CD4-positive, alpha-beta T cell (primary cell): ENCODE measurements at regions not wholly inside any gene's neighbourhood (a gene's known extent, or its start where the extent isn't known, plus 50 kb on each side); places are given as distances from the start of the nearest gene placed in this dataset.

Source experiments
- ATAC-seq: fragments of 200-7000 bp; cut with Tn5 transposase; one replicate; pipeline ENCODE4 v1.10.0; 2022; ENCODE audit warnings: mild to moderate bottlenecking; ENCODE audit not compliant: poor library complexity
- CTCF ChIA-PET: fragments of 350-600 bp; sonication (Branson Sonifier 250); formaldehyde crosslinking; loops from one replicate; lab custom pipeline; 2021; ENCODE audit warnings: antibody characterized with exemption, inconsistent platforms; lab: Charles Lee
- POLR2A ChIA-PET: fragments of 350-600 bp; sonication (Branson Sonifier 250); formaldehyde crosslinking; loops from one replicate; lab custom pipeline; 2021; ENCODE audit warnings: antibody characterized with exemption, inconsistent platforms; lab: Charles Lee
- DNase-seq, 14 experiments: peaks; one replicate each; pipeline ENCODE4 v3.0.0-alpha.2; 2013 to 2020; ENCODE audit warnings: mixed read lengths in 2 of 14
- H3K27ac ChIP-seq, 2 donors: one replicate each; pipeline versions ENCODE4 v1.5.1 to v1.7.0; 2013; ENCODE audit warnings: low read length in 2 of 2, low read depth in 1 of 2, mild to moderate bottlenecking in 1 of 2
- H3K27me3 ChIP-seq, 2 experiments: 1 replicate in 1 of 2; 2 replicates in 1 of 2; pipeline versions ENCODE4 v1.6.1 to v1.7.0; 2013; ENCODE audit warnings: low read length in 2 of 2, control low read depth in 1 of 2, mild to moderate bottlenecking in 1 of 2, moderate library complexity in 1 of 2; ENCODE audit not compliant: insufficient read depth in 2 of 2, control insufficient read depth in 1 of 2
- H3K36me3 ChIP-seq: one replicate; pipeline ENCODE4 v1.6.1; 2013; ENCODE audit warnings: low read length, control low read depth; ENCODE audit not compliant: insufficient read depth
- H3K4me1 ChIP-seq: one replicate; pipeline ENCODE4 v1.6.1; 2013; ENCODE audit warnings: low read length, control low read depth; ENCODE audit not compliant: insufficient read depth
- H3K4me3 ChIP-seq: one replicate; pipeline ENCODE4 v1.5.1; 2013; ENCODE audit warnings: mild to moderate bottlenecking, low read length, moderate library complexity
- H3K9me3 ChIP-seq, 2 experiments: 1 replicate in 1 of 2; 2 replicates in 1 of 2; pipeline versions ENCODE4 v1.6.1 to v1.7.0; 2013; ENCODE audit warnings: low read length in 2 of 2, mild to moderate bottlenecking in 2 of 2, control low read depth in 1 of 2, moderate library complexity in 1 of 2; ENCODE audit not compliant: control insufficient read depth in 1 of 2, insufficient read depth in 1 of 2
- H3K27ac Mint-ChIP-seq: one replicate; pipeline ENCODE4 v1.8.0; 2020; ENCODE audit warnings: mixed read lengths
- H3K27me3 Mint-ChIP-seq: one replicate; pipeline ENCODE4 v1.8.0; 2021; ENCODE audit warnings: mixed read lengths
- H3K36me3 Mint-ChIP-seq: one replicate; pipeline ENCODE4 v1.8.0; 2021; ENCODE audit warnings: low read depth, mixed read lengths
- H3K4me1 Mint-ChIP-seq: one replicate; pipeline ENCODE4 v1.8.0; 2021; ENCODE audit warnings: low read depth, mixed read lengths
- H3K4me3 Mint-ChIP-seq: one replicate; pipeline ENCODE4 v1.8.0; 2020; ENCODE audit warnings: mild to moderate bottlenecking, mixed read lengths
- H3K9me3 Mint-ChIP-seq: one replicate; pipeline ENCODE4 v1.8.0; 2020; ENCODE audit warnings: mixed read lengths
- intact Hi-C, 2 experiments: fragments of 100-400 bp; cut with DNase I in 1 of 2; cut with micrococcal nuclease in 1 of 2; formaldehyde crosslinking; loops; one replicate each; pipeline versions ENCODE4 v1.15.1 to v1.9.0; 2023 to 2025; cut with DNase I, micrococcal nuclease
- TF ChIP-seq, protein P1 (sequence below): fragments of 200-600 bp; IDR thresholded peaks from one replicate; pipeline ENCODE4 v1.8.0; 2022; ENCODE audit warnings: antibody characterized with exemption, mild to moderate bottlenecking

DNA sequence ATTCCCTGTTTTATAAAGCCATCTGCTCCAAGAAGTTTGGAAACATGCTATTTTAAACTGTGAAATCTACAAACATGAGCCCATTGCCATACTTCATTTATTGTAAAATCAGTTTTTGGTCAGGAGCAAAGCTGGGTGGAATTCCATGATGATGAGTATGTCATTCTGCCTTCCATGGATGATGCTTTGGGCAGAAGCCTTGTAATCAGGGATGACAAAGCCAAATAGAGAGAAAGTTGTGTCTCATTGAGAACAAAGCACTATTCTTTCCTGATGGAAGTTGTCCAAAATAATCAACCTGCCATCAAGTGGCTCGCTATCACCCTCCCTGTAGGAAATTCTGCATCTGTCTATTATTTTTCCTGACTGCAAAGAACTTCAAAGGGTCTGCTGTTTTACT, 313.0 kb upstream of the DEFB112 start:
- H3K27ac ChIP-seq: no peak overlapping the region
- no peak overlapping the region for H3K4me3 ChIP-seq
- H3K36me3 ChIP-seq: no peaks in the 10 kb centered on the region
- Mint-ChIP-seq H3K27ac (no peak overlapping the region), H3K36me3 (no peaks in the 10 kb centered on the region), H3K9me3 (peaks cover 7% of the 10 kb centered on the region), H3K4me1 (no peaks in the 10 kb centered on the region), H3K4me3 (no peak overlapping the region), H3K27me3 (no peaks in the 10 kb centered on the region)
- ChIA-PET POLR2A (no interaction called here), CTCF (no interaction called here)
- no peaks in the 10 kb centered on the region for H3K27me3 ChIP-seq
- no peaks in the 10 kb centered on the region for H3K4me1 ChIP-seq
- H3K9me3 ChIP-seq: peaks cover 0 to 3% of the 10 kb centered on the region in 2 experiments
- intact Hi-C loops: no loop called here
- DNase-seq (no peak), ATAC-seq (no peak)
- TF ChIP-seq, protein P1, sequence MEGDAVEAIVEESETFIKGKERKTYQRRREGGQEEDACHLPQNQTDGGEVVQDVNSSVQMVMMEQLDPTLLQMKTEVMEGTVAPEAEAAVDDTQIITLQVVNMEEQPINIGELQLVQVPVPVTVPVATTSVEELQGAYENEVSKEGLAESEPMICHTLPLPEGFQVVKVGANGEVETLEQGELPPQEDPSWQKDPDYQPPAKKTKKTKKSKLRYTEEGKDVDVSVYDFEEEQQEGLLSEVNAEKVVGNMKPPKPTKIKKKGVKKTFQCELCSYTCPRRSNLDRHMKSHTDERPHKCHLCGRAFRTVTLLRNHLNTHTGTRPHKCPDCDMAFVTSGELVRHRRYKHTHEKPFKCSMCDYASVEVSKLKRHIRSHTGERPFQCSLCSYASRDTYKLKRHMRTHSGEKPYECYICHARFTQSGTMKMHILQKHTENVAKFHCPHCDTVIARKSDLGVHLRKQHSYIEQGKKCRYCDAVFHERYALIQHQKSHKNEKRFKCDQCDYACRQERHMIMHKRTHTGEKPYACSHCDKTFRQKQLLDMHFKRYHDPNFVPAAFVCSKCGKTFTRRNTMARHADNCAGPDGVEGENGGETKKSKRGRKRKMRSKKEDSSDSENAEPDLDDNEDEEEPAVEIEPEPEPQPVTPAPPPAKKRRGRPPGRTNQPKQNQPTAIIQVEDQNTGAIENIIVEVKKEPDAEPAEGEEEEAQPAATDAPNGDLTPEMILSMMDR: no peak

DNA sequence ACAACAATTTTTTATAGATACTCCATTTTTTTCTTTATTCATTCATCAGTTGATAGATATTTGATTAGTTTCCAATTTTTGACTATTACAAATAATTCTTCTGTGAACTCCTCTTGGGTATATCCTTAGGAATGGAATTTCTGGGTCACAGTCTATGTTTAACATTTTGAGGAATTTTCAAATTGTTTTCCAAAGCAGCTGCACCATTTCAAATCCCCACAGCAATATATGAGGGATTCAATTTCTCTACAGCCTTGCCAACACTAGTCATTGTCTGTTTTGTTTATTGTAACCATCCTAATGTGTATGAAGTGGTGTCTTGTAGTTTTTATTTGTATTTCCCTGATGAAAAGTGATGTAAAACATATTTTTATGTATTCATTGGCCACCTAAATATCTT, 320.3 kb upstream of the DEFB112 start:
- intact Hi-C loops: no loop called here
- Histone ChIP-seq H3K36me3 (no peaks in the 10 kb centered on the region), H3K4me3 (no peak overlapping the region), H3K4me1 (no peaks in the 10 kb centered on the region), H3K27me3 (no peaks in the 10 kb centered on the region), H3K9me3 (peaks cover 0 to under 1% of the 10 kb centered on the region in 2 experiments), H3K27ac (no peak overlapping the region)
- DNase-seq: no peak
- Mint-ChIP-seq H3K4me1 (no peaks in the 10 kb centered on the region), H3K27me3 (no peaks in the 10 kb centered on the region), H3K36me3 (no peaks in the 10 kb centered on the region), H3K4me3 (no peak overlapping the region), H3K9me3 (peaks cover 3% of the 10 kb centered on the region), H3K27ac (no peak overlapping the region)
- TF ChIP-seq, protein P1: no peak
- ATAC-seq: no peak
- ChIA-PET CTCF (no interaction called here), POLR2A (no interaction called here)

DNA sequence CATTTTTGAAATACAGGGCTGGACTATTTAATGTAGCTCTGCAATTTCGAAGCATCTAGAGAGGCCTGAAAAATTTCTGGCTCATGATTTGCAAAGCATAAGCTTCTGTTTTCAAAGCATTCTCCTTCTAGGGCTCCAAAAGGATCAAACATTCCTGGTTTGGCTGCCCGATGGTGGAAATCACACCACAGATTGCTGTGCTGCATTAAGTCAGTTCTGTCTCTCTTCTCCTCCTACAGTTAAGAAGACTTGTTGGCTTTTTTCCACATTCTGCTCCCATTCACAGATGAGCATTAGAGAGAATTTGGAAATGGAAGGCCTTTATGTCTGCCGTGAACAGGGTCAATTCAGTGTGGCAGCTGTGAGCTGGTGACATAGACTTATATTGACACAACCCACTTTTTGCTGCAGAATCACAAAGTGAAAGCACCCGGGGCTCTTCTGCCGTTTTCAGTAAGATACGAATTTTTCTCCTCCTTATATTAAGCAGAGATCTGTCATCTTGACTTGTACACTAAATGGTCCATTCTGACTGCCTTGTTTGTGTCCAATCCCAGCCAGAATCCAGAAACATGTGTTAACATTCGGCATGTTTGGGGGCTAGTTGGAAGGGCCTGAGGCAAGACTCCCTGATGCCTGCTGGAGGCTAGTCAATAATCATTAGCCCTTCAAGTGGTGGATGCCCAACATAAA, 330.8 kb upstream of the DEFB112 start:
- TF ChIP-seq, protein P1: no peak
- intact Hi-C loops: no loop called here

More for the DNA sequence above, 330.8 kb upstream of the DEFB112 start:
- Mint-ChIP-seq H3K9me3 (peaks cover 4% of the 10 kb centered on the region), H3K27me3 (no peaks in the 10 kb centered on the region), H3K27ac (no peak overlapping the region), H3K4me1 (no peaks in the 10 kb centered on the region), H3K4me3 (no peak overlapping the region), H3K36me3 (no peaks in the 10 kb centered on the region)
- no peak for DNase-seq
- Histone ChIP-seq H3K36me3 (no peaks in the 10 kb centered on the region), H3K9me3 (peaks cover 0 to 4% of the 10 kb centered on the region in 2 experiments), H3K4me1 (no peaks in the 10 kb centered on the region), H3K4me3 (no peak overlapping the region), H3K27me3 (no peaks in the 10 kb centered on the region), H3K27ac (no peak overlapping the region)
- CTCF ChIA-PET: interaction anchor here (0.6 kb wide), 1 partner anchor 29 kb away, joined by 3 read pairs; no protein-coding TSS in a partner anchor
- ATAC-seq: no peak
- POLR2A ChIA-PET: no interaction called here
